Transverse colon (tissue), 3 donors: ENCODE measurements at regions not wholly inside any gene's neighbourhood (a gene's known extent, or its start where the extent isn't known, plus 50 kb on each side); places are given as distances from the start of the nearest gene placed in this dataset.

Experiments
- CTCF ChIP-seq, 5 experiments: fragments of 200-600 bp in 3 of 5; fragments of 450-650 bp in 2 of 5; sonication (generic) in 3 of 5; IDR thresholded peaks; 1 replicate in 2 of 5; 2 replicates in 3 of 5; pipeline ENCODE4 v1.5.1; 2016 to 2017; ENCODE audit warnings: antibody characterized with exemption in 5 of 5, inconsistent platforms in 3 of 5, mild to moderate bottlenecking in 2 of 5, moderate library complexity in 1 of 5
- POLR2A ChIP-seq: fragments of 450-650 bp; IDR thresholded peaks from one replicate; pipeline ENCODE4 v1.6.1; 2016; ENCODE audit warnings: antibody characterized with exemption, mild to moderate bottlenecking, moderate library complexity

- TF ChIP-seq POLR2A (no peak), CTCF (IDR thresholded peaks at IDR 0.05) (no peak)
These were observed 56.4 kb upstream of the ODC1 start for GRCh38 chr2:10504370-10504993.
